ACC112 (cell line): ENCODE measurements at regions not wholly inside any gene's neighbourhood (a gene's known extent, or its start where the extent isn't known, plus 50 kb on each side); places are given as distances from the start of the nearest gene placed in this dataset.

Experiments
- H2AFZ ChIP-seq: fragments of 200-600 bp; sonication (generic); one replicate; pipeline ENCODE4 v1.6.0; 2017; ENCODE audit warnings: antibody characterized with exemption, low read length; ENCODE audit not compliant: unreplicated experiment
- H3K27ac ChIP-seq: fragments of 200-600 bp; sonication (generic); 2 replicates; pipeline ENCODE4 v1.5.1; 2014; ENCODE audit warnings: low read depth, mild to moderate bottlenecking, antibody characterized with exemption, low read length, moderate library complexity
- H3K27me3 ChIP-seq: fragments of 200-600 bp; sonication (generic); 2 replicates; pipeline ENCODE4 v1.6.1; 2014; ENCODE audit warnings: mild to moderate bottlenecking, antibody characterized with exemption, low read length, moderate library complexity, mixed read lengths; ENCODE audit not compliant: insufficient read depth
- H3K36me3 ChIP-seq: fragments of 200-600 bp; sonication (generic); 2 replicates; pipeline ENCODE4 v1.6.1; 2016; ENCODE audit warnings: mild to moderate bottlenecking, antibody characterized with exemption, low read length, moderate library complexity, mixed read lengths; ENCODE audit not compliant: insufficient read depth
- H3K4me1 ChIP-seq: fragments of 200-600 bp; sonication (generic); one replicate; pipeline ENCODE4 v1.6.1; 2016; ENCODE audit warnings: low read length, mixed read lengths; ENCODE audit not compliant: insufficient read depth, unreplicated experiment, control insufficient read depth
- H3K4me3 ChIP-seq: fragments of 200-600 bp; sonication (generic); 2 replicates; pipeline ENCODE4 v1.5.1; 2014; ENCODE audit warnings: mild to moderate bottlenecking, low read depth, low read length
- H3K79me2 ChIP-seq: fragments of 200-600 bp; sonication (generic); one replicate; pipeline ENCODE4 v1.6.0; 2016; ENCODE audit warnings: low read length; ENCODE audit not compliant: control insufficient read depth, unreplicated experiment, insufficient read depth

- Histone ChIP-seq H3K27me3 (no peaks in the 10 kb centered on the region), H3K27ac (no peak overlapping the region), H2AFZ (no peak overlapping the region), H3K79me2 (no peaks in the 10 kb centered on the region), H3K4me1 (peaks cover 38% of the 10 kb centered on the region), H3K4me3 (no peak overlapping the region), H3K36me3 (no peaks in the 10 kb centered on the region)
These were observed 162.0 kb downstream of the ETAA1 start for GRCh38 chr2:67559156-67559555.

DNA sequence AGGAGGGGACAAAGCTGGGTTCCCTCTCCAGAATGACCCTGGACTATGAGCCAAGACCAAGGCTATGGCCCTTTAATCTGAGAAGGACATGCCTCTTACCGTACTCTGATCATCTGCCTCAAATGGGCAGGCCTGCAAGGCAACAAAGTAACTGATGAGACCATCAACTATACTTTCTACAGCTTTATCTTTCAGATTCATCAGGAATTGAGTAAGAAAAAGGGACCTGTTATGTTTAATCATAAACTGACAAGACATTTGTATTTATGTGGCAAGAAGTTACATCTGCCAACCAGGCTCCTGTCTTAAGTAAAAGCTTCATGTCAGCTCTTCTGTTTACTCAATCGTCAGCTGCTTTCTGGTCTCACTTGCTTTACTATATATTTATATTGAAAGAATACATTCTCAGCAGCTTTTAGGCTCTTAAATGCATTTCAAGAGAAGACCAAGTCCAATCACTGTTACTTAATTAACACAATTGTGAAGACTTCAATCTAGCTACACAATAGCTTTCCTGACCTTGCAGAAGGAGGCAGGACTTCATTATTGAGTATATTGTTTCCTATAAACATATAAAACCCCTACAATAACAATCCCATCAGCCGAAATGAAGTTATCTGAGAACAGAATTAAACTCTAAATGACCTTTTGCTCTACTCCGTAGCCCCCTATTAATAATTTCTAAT is 163.8 kb downstream of the ETAA1 start:
- H3K79me2 ChIP-seq, result no peaks in the 10 kb centered on the region
- no peaks in the 10 kb centered on the region for H3K27me3 ChIP-seq
- H3K27ac ChIP-seq, result peak overlapping the region; percentile 83
- no peak overlapping the region for H3K4me3 ChIP-seq
- H3K4me1 ChIP-seq, result peaks cover 55% of the 10 kb centered on the region
- no peaks in the 10 kb centered on the region for H3K36me3 ChIP-seq
- peak overlapping the region; percentile 2 for H2AFZ ChIP-seq

GRCh38 chr2:67561457-67561965 is 164.4 kb downstream of the ETAA1 start:
- peak overlapping the region; percentile 11 for H2AFZ ChIP-seq
- H3K36me3 ChIP-seq, result no peaks in the 10 kb centered on the region
- H3K4me3 ChIP-seq, result no peak overlapping the region; the same call in 1 of the 2 replicates
- H3K27me3 ChIP-seq, result no peaks in the 10 kb centered on the region
- peaks cover 61% of the 10 kb centered on the region for H3K4me1 ChIP-seq
- H3K79me2 ChIP-seq, result no peaks in the 10 kb centered on the region
- peak overlapping the region; percentile 83 for H3K27ac ChIP-seq

GRCh38 chr2:67564076-67564475 is 166.9 kb downstream of the ETAA1 start:
- no peaks in the 10 kb centered on the region for H3K36me3 ChIP-seq
- peaks cover 77% of the 10 kb centered on the region for H3K4me1 ChIP-seq
- H3K79me2 ChIP-seq, result no peaks in the 10 kb centered on the region
- H3K4me3 ChIP-seq, result peak overlapping the region; percentile 0; the same call in 1 of the 2 replicates
- H3K27me3 ChIP-seq, result no peaks in the 10 kb centered on the region
- peak overlapping the region; percentile 83 for H3K27ac ChIP-seq
- no peak overlapping the region for H2AFZ ChIP-seq

DNA sequence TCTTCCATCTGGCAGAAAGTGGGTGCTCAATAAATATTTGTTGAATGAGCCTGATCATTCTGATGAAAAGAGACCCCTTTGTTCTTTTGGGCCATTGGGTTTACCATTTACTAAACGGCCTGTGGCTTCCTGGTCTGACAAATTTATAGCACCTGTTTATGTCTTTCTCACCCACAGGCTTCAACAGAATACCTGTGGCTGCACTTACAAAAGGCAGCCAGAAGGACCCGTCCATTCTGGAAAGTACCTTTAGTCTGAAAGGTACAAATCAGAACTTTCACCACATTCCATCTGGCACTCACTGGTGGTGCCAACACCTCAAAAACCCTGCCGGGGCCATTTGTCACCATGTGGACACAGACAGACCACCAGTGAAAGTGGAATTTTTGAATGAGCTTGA is 167.5 kb downstream of the ETAA1 start:
- H3K27me3 ChIP-seq, result no peaks in the 10 kb centered on the region
- no peak overlapping the region for H2AFZ ChIP-seq
- H3K36me3 ChIP-seq, result no peaks in the 10 kb centered on the region
- H3K4me1 ChIP-seq, result peaks cover 77% of the 10 kb centered on the region
- H3K27ac ChIP-seq, result peak overlapping the region; percentile 83
- H3K4me3 ChIP-seq, result no peak overlapping the region
- H3K79me2 ChIP-seq, result no peaks in the 10 kb centered on the region

- Histone ChIP-seq H3K27me3 (no peaks in the 10 kb centered on the region), H3K36me3 (no peaks in the 10 kb centered on the region), H2AFZ (no peak overlapping the region), H3K79me2 (no peaks in the 10 kb centered on the region), H3K4me3 (no peak overlapping the region), H3K4me1 (peaks cover 73% of the 10 kb centered on the region), H3K27ac (peak overlapping the region; percentile 83)
These were observed 168.1 kb downstream of the ETAA1 start for GRCh38 chr2:67565262-67565661.

DNA sequence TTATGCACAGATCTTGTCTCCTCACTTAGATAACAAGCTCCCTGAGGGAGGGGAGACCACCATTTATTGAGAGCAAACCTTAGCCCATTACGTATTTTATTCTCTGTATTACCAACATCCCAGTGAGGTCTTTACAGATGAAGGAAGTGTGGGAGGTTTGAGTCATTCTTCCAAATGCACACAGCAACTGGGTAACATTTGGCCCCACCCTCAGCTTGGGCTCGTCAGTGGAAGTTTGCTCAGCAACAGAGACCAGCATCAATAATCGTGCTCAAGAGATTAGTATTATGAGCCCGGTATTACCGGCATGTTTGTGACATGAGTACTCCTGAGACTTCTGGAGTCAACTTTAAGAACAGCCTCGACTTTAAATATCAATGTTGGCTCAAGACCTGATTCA is 168.6 kb downstream of the ETAA1 start:
- Histone ChIP-seq H3K79me2 (no peaks in the 10 kb centered on the region), H3K4me1 (peaks cover 68% of the 10 kb centered on the region), H3K4me3 (no peak overlapping the region), H3K27ac (peak overlapping the region; percentile 83), H3K36me3 (no peaks in the 10 kb centered on the region), H2AFZ (no peak overlapping the region), H3K27me3 (no peaks in the 10 kb centered on the region)

- Histone ChIP-seq H3K36me3 (no peaks in the 10 kb centered on the region), H3K4me3 (peak overlapping the region; percentile 23; the same call in 1 of the 2 replicates), H3K27ac (peak overlapping the region; percentile 83), H3K27me3 (no peaks in the 10 kb centered on the region), H2AFZ (no peak overlapping the region), H3K79me2 (no peaks in the 10 kb centered on the region), H3K4me1 (peaks cover 66% of the 10 kb centered on the region)
These were observed 169.2 kb downstream of the ETAA1 start for GRCh38 chr2:67566285-67566684.

DNA sequence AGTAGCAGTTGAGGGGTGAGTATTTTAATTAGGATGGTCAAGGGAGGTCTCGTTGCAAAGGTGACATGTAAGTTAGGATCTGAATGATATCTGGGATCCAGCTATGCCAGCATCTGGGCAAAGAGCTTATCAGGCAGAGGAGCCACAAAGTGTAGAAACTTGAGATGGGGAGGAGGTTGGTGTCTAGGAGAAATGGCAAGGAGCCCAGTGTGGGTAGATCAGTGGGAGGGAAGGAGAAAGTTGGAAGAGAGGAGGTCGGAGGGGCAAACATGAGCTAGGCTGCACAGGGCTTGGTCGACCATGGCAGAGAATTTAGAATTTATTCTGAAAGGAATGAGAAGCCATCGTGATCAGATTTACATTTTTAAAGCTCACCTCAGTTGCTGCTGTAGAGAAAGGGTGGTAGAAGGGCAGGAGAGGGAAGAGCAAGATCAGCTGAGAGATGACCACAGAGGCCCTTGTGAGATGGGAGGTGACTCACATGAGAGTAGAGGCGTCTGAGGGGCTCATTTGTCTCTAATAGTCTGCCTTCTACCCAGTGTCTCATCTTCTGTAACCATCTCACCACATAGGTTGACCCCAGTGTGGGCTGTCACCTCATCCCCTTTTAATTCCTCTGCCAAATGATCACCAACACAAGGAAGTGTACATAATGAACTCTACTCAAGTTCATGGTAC is 170.0 kb downstream of the ETAA1 start:
- Histone ChIP-seq H3K27ac (peak overlapping the region; percentile 83), H3K36me3 (no peaks in the 10 kb centered on the region), H3K79me2 (no peaks in the 10 kb centered on the region), H2AFZ (peak overlapping the region; percentile 46), H3K4me1 (peaks cover 61% of the 10 kb centered on the region), H3K4me3 (no peak overlapping the region), H3K27me3 (no peaks in the 10 kb centered on the region)

GRCh38 chr2:67567886-67568285 is 170.8 kb downstream of the ETAA1 start:
- Histone ChIP-seq H2AFZ (no peak overlapping the region), H3K27me3 (no peaks in the 10 kb centered on the region), H3K4me1 (peaks cover 64% of the 10 kb centered on the region)

DNA sequence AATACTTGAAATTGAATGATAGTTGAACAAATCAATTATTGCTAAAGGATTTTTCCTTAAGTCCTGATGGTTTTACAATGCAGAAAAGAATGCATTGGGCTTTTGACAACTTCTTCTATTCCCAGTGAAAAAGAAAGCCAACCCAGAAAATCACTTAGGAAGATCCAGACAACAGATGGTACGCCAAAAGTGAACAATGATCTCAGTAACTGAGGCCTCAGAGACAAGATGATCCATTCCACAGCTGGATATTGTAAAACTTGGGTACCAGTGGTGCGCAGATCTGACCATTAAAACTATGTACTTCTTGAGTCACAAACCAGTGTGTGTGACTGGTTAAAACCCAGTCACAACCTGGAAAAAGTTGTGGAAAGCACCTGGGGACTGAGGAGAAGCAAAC is 173.5 kb downstream of the ETAA1 start:
- Histone ChIP-seq H3K4me3 (no peak overlapping the region), H3K4me1 (peaks cover 55% of the 10 kb centered on the region), H3K27ac (no peak overlapping the region)

More at GRCh38 chr2:67567886-67568285, 170.8 kb downstream of the ETAA1 start:
- peak overlapping the region; percentile 83; the same call in 1 of the 2 replicates for H3K27ac ChIP-seq
- H3K79me2 ChIP-seq, result no peaks in the 10 kb centered on the region
- no peaks in the 10 kb centered on the region for H3K36me3 ChIP-seq
- H3K4me3 ChIP-seq, result no peak overlapping the region

More for the DNA sequence above, 173.5 kb downstream of the ETAA1 start:
- H3K36me3 ChIP-seq, result no peaks in the 10 kb centered on the region
- H3K79me2 ChIP-seq, result no peaks in the 10 kb centered on the region
- no peaks in the 10 kb centered on the region for H3K27me3 ChIP-seq
- no peak overlapping the region for H2AFZ ChIP-seq
